Brain microvascular endothelial cell (primary cell): ENCODE measurements at regions not wholly inside any gene's neighbourhood (a gene's known extent, or its start where the extent isn't known, plus 50 kb on each side); places are given as distances from the start of the nearest gene placed in this dataset.

Source experiments
- DNase-seq: peaks from one replicate; pipeline ENCODE4 v3.0.0-alpha.2; 2020
- H3K27ac ChIP-seq: fragments of 250-450 bp; sonication (Bioruptor Pico); 2 replicates; pipeline ENCODE4 v1.5.1; 2020; ENCODE audit warnings: mild to moderate bottlenecking, moderate library complexity
- H3K27me3 ChIP-seq: fragments of 250-450 bp; sonication (Bioruptor Pico); replicated peaks from 2 replicates; pipeline ENCODE4 v1.5.1; 2020; ENCODE audit warnings: mild to moderate bottlenecking
- H3K36me3 ChIP-seq: fragments of 250-450 bp; sonication (Bioruptor Pico); replicated peaks from 2 replicates; pipeline ENCODE4 v1.5.1; 2020; ENCODE audit warnings: mild to moderate bottlenecking
- H3K4me3 ChIP-seq: 2 replicates; pipeline ENCODE4 v1.5.1; 2011; ENCODE audit warnings: low read depth, mild to moderate bottlenecking, control low read depth, low read length, moderate library complexity
- in situ Hi-C: cut with HindIII; loops from 2 replicates; pipeline ENCODE4 v1.10.0; 2017; ENCODE audit warnings: low sequenced_read_pairs, low pct_ligation_motif_present
- TF ChIP-seq, protein P1 (sequence below): IDR thresholded peaks from 2 replicates; pipeline ENCODE4 v1.5.1; 2011; ENCODE audit warnings: low read depth, mild to moderate bottlenecking, moderate library complexity, low read length, control low read depth, inconsistent platforms; ENCODE audit errors: missing control alignments

DNA sequence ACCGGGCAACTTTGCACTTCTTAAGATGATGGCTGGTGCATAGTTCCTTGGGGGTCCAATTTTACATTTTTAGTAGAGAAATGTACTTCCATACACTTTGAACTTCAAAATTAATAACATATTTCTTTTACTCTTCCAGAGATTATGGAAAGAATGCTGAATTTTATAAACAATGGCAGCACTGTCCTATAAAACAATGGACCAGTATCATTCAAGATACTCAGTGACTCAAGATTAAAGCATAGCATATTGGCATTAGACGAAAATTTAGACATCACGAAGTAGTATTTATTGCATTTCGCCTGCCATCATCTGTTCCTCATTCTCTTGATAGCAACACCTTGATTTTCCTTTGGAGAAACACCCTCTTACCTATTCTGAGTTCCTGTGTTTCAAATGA is 118.3 kb upstream of the ATF7IP start:
- DNase-seq = no peak
- Histone ChIP-seq H3K27ac (no peak overlapping the region), H3K36me3 (no peaks in the 10 kb centered on the region), H3K4me3 (no peak overlapping the region), H3K27me3 (no peaks in the 10 kb centered on the region)
- TF ChIP-seq, protein P1, sequence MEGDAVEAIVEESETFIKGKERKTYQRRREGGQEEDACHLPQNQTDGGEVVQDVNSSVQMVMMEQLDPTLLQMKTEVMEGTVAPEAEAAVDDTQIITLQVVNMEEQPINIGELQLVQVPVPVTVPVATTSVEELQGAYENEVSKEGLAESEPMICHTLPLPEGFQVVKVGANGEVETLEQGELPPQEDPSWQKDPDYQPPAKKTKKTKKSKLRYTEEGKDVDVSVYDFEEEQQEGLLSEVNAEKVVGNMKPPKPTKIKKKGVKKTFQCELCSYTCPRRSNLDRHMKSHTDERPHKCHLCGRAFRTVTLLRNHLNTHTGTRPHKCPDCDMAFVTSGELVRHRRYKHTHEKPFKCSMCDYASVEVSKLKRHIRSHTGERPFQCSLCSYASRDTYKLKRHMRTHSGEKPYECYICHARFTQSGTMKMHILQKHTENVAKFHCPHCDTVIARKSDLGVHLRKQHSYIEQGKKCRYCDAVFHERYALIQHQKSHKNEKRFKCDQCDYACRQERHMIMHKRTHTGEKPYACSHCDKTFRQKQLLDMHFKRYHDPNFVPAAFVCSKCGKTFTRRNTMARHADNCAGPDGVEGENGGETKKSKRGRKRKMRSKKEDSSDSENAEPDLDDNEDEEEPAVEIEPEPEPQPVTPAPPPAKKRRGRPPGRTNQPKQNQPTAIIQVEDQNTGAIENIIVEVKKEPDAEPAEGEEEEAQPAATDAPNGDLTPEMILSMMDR = no peak
- in situ Hi-C loops = no loop called here

DNA sequence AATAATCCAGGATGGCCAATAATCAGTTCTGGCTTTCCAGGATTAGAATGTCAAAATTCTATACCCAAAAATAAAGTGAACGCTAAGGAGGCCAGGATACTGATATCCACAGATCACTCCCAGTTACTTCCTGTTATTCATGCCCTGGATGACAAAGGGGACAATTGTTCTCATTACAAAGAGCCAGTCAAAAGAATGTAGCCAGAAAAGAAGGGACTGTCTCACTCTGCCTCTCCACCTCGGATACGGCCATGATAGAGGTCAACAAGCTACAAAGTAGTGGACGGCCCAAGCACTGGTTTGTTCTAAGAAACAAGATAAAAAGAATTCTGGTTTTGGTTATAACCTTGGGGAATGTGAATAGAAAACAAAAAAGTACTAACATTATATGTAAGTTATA is 116.1 kb upstream of the ATF7IP start:
- Histone ChIP-seq H3K4me3 (no peak overlapping the region), H3K36me3 (no peaks in the 10 kb centered on the region), H3K27me3 (no peaks in the 10 kb centered on the region), H3K27ac (no peak overlapping the region)
- DNase-seq = no peak
- in situ Hi-C loops = no loop called here
- TF ChIP-seq, protein P1 = no peak

DNA sequence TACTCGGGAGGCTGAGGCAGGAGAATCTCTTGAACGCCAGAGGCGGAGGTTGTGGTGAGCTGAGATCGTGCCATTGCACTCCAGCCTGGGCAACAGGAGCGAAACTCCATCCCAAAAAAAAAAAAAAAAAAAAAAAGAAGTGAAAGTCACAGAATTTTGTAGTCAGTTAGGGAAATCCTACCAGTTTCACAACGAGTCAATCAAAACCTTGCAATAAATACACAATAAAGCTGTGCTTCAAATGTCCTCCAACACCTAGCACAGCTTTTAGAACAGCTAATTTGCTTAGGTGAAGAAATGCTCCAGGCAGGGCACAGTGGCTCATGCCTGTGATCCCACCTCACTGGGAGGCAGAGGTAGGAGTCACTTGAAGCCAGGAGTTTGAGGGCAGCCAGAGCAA is 112.8 kb upstream of the ATF7IP start:
- no peaks in the 10 kb centered on the region for H3K27me3 ChIP-seq
- H3K4me3 ChIP-seq = no peak overlapping the region
- no peak overlapping the region for H3K27ac ChIP-seq
- H3K36me3 ChIP-seq = no peaks in the 10 kb centered on the region
- in situ Hi-C loops = no loop called here
- TF ChIP-seq, protein P1 = no peak
- DNase-seq = no peak

DNA sequence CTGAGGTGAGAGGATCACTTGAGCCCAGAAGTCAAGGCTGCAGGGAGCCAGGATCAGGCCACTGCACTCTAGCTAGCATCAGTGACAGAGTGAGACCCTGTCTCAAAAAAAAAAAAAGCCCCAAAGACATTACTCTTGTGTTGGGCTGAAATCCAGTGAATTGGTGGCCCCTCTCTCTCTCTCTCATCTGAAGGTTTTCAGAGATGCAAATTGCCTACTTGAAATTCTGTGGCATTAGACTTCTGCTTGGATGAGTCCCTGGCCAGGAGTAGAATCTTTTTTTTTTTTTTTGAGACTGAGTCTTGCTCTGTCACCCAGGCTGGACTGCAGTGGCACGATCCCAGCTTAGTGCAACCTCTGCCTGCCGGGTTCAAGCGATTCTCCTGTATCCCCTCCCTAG is 112.0 kb upstream of the ATF7IP start:
- Histone ChIP-seq H3K27me3 (no peaks in the 10 kb centered on the region), H3K4me3 (no peak overlapping the region), H3K36me3 (no peaks in the 10 kb centered on the region), H3K27ac (no peak overlapping the region)
- DNase-seq = no peak
- in situ Hi-C loops = no loop called here
- TF ChIP-seq, protein P1 = no peak

DNA sequence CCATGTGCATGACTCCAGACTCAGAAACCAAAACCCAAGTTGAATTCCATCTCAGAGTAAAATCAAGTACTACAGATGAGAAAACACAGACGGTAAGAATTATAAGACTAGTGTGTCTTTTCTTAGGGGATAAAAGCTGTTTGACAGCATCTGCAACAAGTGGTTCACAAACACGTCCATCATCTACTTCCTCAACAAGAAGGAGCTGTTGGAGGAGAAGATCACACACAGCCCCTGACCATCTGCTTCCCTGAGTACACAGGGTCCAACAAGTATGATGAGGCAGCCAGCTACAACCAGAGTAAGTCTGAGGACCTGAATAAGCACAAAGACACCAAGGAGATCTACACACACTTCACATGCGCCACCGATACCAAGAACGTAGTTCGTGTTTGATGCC is 110.7 kb upstream of the ATF7IP start:
- in situ Hi-C loops = no loop called here
- Histone ChIP-seq H3K27ac (no peak overlapping the region), H3K36me3 (no peaks in the 10 kb centered on the region), H3K27me3 (no peaks in the 10 kb centered on the region), H3K4me3 (no peak overlapping the region)
- DNase-seq = no peak
- TF ChIP-seq, protein P1 = no peak

DNA sequence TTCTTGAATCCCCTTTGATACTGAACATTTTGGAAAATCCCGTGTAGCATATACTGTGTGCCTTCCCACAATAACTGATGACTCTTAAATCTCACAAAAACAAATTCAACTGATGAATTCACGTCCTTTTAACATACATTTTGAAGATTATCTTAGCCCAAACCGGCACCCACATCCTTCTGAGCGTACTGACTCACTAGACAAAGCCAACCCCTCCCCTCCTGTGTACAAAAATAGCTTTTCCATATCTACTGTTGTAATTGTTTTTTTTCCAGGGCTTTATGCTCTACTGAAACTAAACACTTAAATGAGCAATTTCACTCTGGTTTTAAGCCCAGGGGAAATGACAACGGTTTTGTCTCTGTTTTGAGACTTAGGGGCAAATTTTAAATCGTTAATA is 109.4 kb upstream of the ATF7IP start:
- peak; percentile 67 for DNase-seq
- Histone ChIP-seq H3K4me3 (no peak overlapping the region), H3K27me3 (no peaks in the 10 kb centered on the region), H3K36me3 (no peaks in the 10 kb centered on the region), H3K27ac (peak overlapping the region; percentile 91)
- TF ChIP-seq, protein P1 = no peak
- in situ Hi-C loops = no loop called here
